GM21619 (cell line): ENCODE measurements at regions not wholly inside any gene's neighbourhood (a gene's known extent, or its start where the extent isn't known, plus 50 kb on each side); places are given as distances from the start of the nearest gene placed in this dataset.
A peak's percentile ranks its signal among the peaks of the same experiment; 100 is the strongest.
"Not testable (repeated sequence)": the region's sequence is repeated elsewhere in the genome, so short reads cannot be mapped to it uniquely, and the experiment has no call there.

Source experiments
- ATAC-seq: cut with Tn5 transposase; IDR thresholded peaks from one replicate; pipeline ENCODE4 v1.9.1; 2021; ENCODE audit not compliant: unreplicated experiment

- ATAC-seq, result not testable (repeated sequence)
These were observed 270.4 kb upstream of the PLCXD1 start for GRCh38 chrX:10469-11458.

GRCh38 chrX:13821-14443 is 267.2 kb upstream of the PLCXD1 start:
- not testable (repeated sequence) for ATAC-seq

- ATAC-seq, result not testable (repeated sequence)
These were observed 266.7 kb upstream of the PLCXD1 start for GRCh38 chrX:14452-14851.

- peak; percentile 90 for ATAC-seq
These were observed 262.3 kb upstream of the PLCXD1 start for GRCh38 chrX:18768-19454.

GRCh38 chrX:19455-19827 is 261.7 kb upstream of the PLCXD1 start:
- ATAC-seq, result not testable (repeated sequence)

GRCh38 chrX:19912-20571 is 261.1 kb upstream of the PLCXD1 start:
- ATAC-seq, result no peak

- ATAC-seq, result not testable (repeated sequence)
These were observed 257.0 kb upstream of the PLCXD1 start for GRCh38 chrX:24139-24538.
